ENCODE measurements at regions not wholly inside any gene's neighbourhood (a gene's known extent, or its start where the extent isn't known, plus 50 kb on each side); places are given as distances from the start of the nearest gene placed in this dataset.
A peak's percentile ranks its signal among the peaks of the same experiment; 100 is the strongest.

- DNase-seq = no peak
Measured at GRCh38 chr5:143870362-143870761, 58.4 kb downstream of the HMHB1 start.

- no peak for DNase-seq
Measured at GRCh38 chr5:143870871-143871632, 59.1 kb downstream of the HMHB1 start.

- no peak for DNase-seq
Measured at GRCh38 chr5:143871672-143872071, 59.7 kb downstream of the HMHB1 start.

GRCh38 chr5:143874312-143874711, 62.4 kb downstream of the HMHB1 start:
- no peak for DNase-seq

GRCh38 chr5:143877196-143877595, 65.2 kb downstream of the HMHB1 start:
- DNase-seq = no peak

- DNase-seq = no peak
Measured at GRCh38 chr5:143878430-143878829, 66.5 kb downstream of the HMHB1 start.

GRCh38 chr5:143879646-143880045, 67.7 kb downstream of the HMHB1 start:
- no peak for DNase-seq

- DNase-seq = no peak
Measured at GRCh38 chr5:143880178-143880577, 68.2 kb downstream of the HMHB1 start.

GRCh38 chr5:143882520-143882919, 70.6 kb downstream of the HMHB1 start:
- no peak for DNase-seq

GRCh38 chr5:143886096-143886495, 74.1 kb downstream of the HMHB1 start:
- no peak for DNase-seq

- DNase-seq = peak; percentile 14 to 23
Measured at GRCh38 chr5:143886651-143887638, 75.0 kb downstream of the HMHB1 start.

GRCh38 chr5:143887903-143888665, 76.1 kb downstream of the HMHB1 start:
- no peak for DNase-seq

- DNase-seq = no peak
Measured at GRCh38 chr5:143888912-143889311, 77.0 kb downstream of the HMHB1 start.

- no peak for DNase-seq
Measured at GRCh38 chr5:143889986-143890385, 78.0 kb downstream of the HMHB1 start.

- no peak for DNase-seq
Measured at GRCh38 chr5:143890487-143890886, 78.5 kb downstream of the HMHB1 start.

GRCh38 chr5:143892271-143892670, 80.3 kb downstream of the HMHB1 start:
- no peak for DNase-seq

GRCh38 chr5:143892908-143893307, 80.9 kb downstream of the HMHB1 start:
- DNase-seq = no peak

- DNase-seq = no peak
Measured at GRCh38 chr5:143893638-143894037, 81.7 kb downstream of the HMHB1 start.

GRCh38 chr5:143896516-143896915, 84.6 kb downstream of the HMHB1 start:
- no peak for DNase-seq

- peak in 1 of 2 experiments; percentile 8 for DNase-seq
Measured at GRCh38 chr5:143896966-143897365, 85.0 kb downstream of the HMHB1 start.

- no peak for DNase-seq
Measured at GRCh38 chr5:143898381-143898780, 86.4 kb downstream of the HMHB1 start.

GRCh38 chr5:143898916-143899591, 87.1 kb downstream of the HMHB1 start:
- DNase-seq = no peak

All from Kasumi-1 (cell line).